ENCODE measurements at regions not wholly inside any gene's neighbourhood (a gene's known extent, or its start where the extent isn't known, plus 50 kb on each side); places are given as distances from the start of the nearest gene placed in this dataset.

GRCh38 chr14:71533390-71533789, 398.8 kb upstream of the RGS6 start:
- TF ChIP-seq CTCF (IDR thresholded peaks at IDR 0.05) (no peak), POLR2A (IDR thresholded peaks at IDR 0.05) (no peak), POLR2AphosphoS5 (IDR thresholded peaks at IDR 0.05) (no peak), EP300 (IDR thresholded peaks at IDR 0.05) (no peak)
